ENCODE measurements at regions not wholly inside any gene's neighbourhood (a gene's known extent, or its start where the extent isn't known, plus 50 kb on each side); places are given as distances from the start of the nearest gene placed in this dataset.

DNA sequence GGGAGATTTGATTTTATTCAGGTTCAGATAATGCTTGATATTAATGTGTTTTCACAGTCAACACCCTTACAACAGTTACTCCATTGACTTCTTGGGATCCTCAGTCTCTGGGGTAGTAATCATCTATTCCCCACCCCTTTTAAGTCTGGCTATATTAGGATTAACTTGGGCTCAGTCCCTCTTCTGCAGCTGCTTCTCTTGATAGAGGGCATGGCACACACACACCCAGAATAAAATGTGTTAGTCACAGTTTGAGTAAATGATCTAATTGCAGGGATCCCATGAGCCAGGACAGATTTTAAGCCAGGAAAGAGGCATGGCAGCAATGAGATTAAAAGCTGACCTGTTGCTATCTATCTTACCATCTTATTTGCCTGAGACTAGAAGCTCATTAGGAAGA, 53.7 kb upstream of the VLDLR start:
- H3K4me1 ChIP-seq (ENCODE audit: control insufficient read depth, extremely low read depth, insufficient read depth, low read length): no peaks in the 10 kb centered on the region
- intact Hi-C loops (cut with micrococcal nuclease): no loop called here
- DNase-seq (ENCODE audit: low read depth, low spot score) (no peak), FAIRE-seq (no peak)
- dilution Hi-C loops (cut with MboI; ENCODE audit: extremely low pct_ligation_motif_present, low sequenced_read_pairs): no loop called here
- no peak overlapping the region for H3K9ac ChIP-seq (replicated peaks; ENCODE audit: extremely low read depth, insufficient read depth, low read length)
- H3K27me3 ChIP-seq (ENCODE audit: control insufficient read depth in 2 of 2, insufficient read depth in 2 of 2, low read length in 2 of 2): no peaks in the 10 kb centered on the region
- no peak overlapping the region for H3K4me2 ChIP-seq (ENCODE audit: insufficient read depth, low read length)
- no peak overlapping the region for H3K27ac ChIP-seq (ENCODE audit: insufficient read depth, low read depth, low read length)
- TF ChIP-seq GATA2 (IDR thresholded peaks at IDR 0.05; ENCODE audit: insufficient read depth, insufficient read length, low read depth, low read length) (no peak), JUN (IDR thresholded peaks at IDR 0.05; ENCODE audit: borderline replicate concordance, insufficient read depth, insufficient read length, low read depth) (no peak)
- no peaks in the 10 kb centered on the region for H3K79me2 ChIP-seq (ENCODE audit: control insufficient read depth, insufficient read depth, low read length)
- no TSS peak for BruUV-seq (replicated peaks)
- ChIA-PET POLR2A (no interaction called here), CTCF (no interaction called here)
- H4K20me1 ChIP-seq (replicated peaks; ENCODE audit: control insufficient read depth, extremely low read depth, insufficient read depth, low read length): no peaks in the 10 kb centered on the region
- H3K4me3 ChIP-seq (replicated peaks in 1 of 3; ENCODE audit: insufficient read depth in 1 of 3, low read depth in 1 of 3, low read length in 3 of 3): no peak overlapping the region
- H3K36me3 ChIP-seq (ENCODE audit: control insufficient read depth in 2 of 2, extremely low read depth in 1 of 2, insufficient read depth in 2 of 2, low read length in 2 of 2): no peaks in the 10 kb centered on the region
- H3K9me3 ChIP-seq (replicated peaks; ENCODE audit: control insufficient read depth, insufficient read depth, low read length): no peaks in the 10 kb centered on the region
- no peaks in the 10 kb centered on the region for H3K9me1 ChIP-seq (replicated peaks; ENCODE audit: control insufficient read depth, extremely low read depth, insufficient read depth, low read length)
- no peak overlapping the region for H2AFZ ChIP-seq (ENCODE audit: low read depth, low read length)

DNA sequence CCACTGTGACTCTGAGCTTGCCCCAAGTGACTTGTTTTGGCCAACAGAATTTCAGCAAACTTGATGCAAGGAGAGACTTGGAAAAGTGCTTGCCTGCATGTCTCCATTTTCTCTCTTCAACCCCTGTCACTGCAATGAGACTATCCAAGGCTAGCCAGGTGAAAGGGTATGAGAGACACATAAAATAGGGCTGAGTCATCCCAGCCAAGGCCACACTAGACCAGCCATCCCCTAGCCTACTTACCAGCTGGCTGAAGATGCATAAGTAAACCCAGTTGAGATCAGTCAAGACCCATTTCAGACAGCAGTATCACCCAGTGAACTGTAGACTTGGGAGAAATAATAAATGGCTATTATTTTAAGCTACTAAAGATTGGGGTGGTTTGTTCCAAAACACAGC, 52.9 kb upstream of the VLDLR start:
- H3K4me3 ChIP-seq (replicated peaks in 1 of 3; ENCODE audit: insufficient read depth in 1 of 3, low read depth in 1 of 3, low read length in 3 of 3): no peak overlapping the region
- H3K4me2 ChIP-seq (ENCODE audit: insufficient read depth, low read length): no peak overlapping the region
- no peaks in the 10 kb centered on the region for H3K9me1 ChIP-seq (replicated peaks; ENCODE audit: control insufficient read depth, extremely low read depth, insufficient read depth, low read length)
- no peaks in the 10 kb centered on the region for H3K79me2 ChIP-seq (ENCODE audit: control insufficient read depth, insufficient read depth, low read length)
- H3K36me3 ChIP-seq (ENCODE audit: control insufficient read depth in 2 of 2, extremely low read depth in 1 of 2, insufficient read depth in 2 of 2, low read length in 2 of 2): no peaks in the 10 kb centered on the region
- FAIRE-seq (no peak), DNase-seq (ENCODE audit: low read depth, low spot score) (no peak)
- POLR2A ChIA-PET: no interaction called here
- no TSS peak for BruUV-seq (replicated peaks)
- no peak for TF ChIP-seq EZH2 (IDR thresholded peaks at IDR 0.05; ENCODE audit: borderline replicate concordance, low read depth, low read length, severe bottlenecking)
- no peak for TF ChIP-seq POLR2AphosphoS5 (IDR thresholded peaks at IDR 0.05; ENCODE audit: insufficient read depth, low read depth, low read length)
- no peak for TF ChIP-seq POLR2A (IDR thresholded peaks at IDR 0.05; ENCODE audit: low read depth, low read length)
- TF ChIP-seq, protein P1, sequence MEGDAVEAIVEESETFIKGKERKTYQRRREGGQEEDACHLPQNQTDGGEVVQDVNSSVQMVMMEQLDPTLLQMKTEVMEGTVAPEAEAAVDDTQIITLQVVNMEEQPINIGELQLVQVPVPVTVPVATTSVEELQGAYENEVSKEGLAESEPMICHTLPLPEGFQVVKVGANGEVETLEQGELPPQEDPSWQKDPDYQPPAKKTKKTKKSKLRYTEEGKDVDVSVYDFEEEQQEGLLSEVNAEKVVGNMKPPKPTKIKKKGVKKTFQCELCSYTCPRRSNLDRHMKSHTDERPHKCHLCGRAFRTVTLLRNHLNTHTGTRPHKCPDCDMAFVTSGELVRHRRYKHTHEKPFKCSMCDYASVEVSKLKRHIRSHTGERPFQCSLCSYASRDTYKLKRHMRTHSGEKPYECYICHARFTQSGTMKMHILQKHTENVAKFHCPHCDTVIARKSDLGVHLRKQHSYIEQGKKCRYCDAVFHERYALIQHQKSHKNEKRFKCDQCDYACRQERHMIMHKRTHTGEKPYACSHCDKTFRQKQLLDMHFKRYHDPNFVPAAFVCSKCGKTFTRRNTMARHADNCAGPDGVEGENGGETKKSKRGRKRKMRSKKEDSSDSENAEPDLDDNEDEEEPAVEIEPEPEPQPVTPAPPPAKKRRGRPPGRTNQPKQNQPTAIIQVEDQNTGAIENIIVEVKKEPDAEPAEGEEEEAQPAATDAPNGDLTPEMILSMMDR (IDR thresholded peaks at IDR 0.05; ENCODE audit: extremely low read depth in 1 of 2, insufficient read depth in 1 of 2, low read depth in 1 of 2, low read length in 2 of 2): no peak
- TF ChIP-seq, protein P2, sequence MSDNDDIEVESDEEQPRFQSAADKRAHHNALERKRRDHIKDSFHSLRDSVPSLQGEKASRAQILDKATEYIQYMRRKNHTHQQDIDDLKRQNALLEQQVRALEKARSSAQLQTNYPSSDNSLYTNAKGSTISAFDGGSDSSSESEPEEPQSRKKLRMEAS (IDR thresholded peaks at IDR 0.05; ENCODE audit: insufficient read depth, insufficient read length): no peak
- no peak for TF ChIP-seq GATA2 (IDR thresholded peaks at IDR 0.05; ENCODE audit: insufficient read depth, insufficient read length, low read depth, low read length)
- TF ChIP-seq MYC (IDR thresholded peaks at IDR 0.05; ENCODE audit: low read depth, low read length): no peak
- no peak for TF ChIP-seq FOS (IDR thresholded peaks at IDR 0.05; ENCODE audit: borderline replicate concordance, insufficient read depth, low read length)
- no peak for TF ChIP-seq JUN (IDR thresholded peaks at IDR 0.05; ENCODE audit: borderline replicate concordance, insufficient read depth, insufficient read length, low read depth)
- no peaks in the 10 kb centered on the region for H3K9me3 ChIP-seq (replicated peaks; ENCODE audit: control insufficient read depth, insufficient read depth, low read length)
- no peaks in the 10 kb centered on the region for H4K20me1 ChIP-seq (replicated peaks; ENCODE audit: control insufficient read depth, extremely low read depth, insufficient read depth, low read length)
- no peak overlapping the region for H3K27ac ChIP-seq (ENCODE audit: insufficient read depth, low read depth, low read length)
- no peak overlapping the region for H3K9ac ChIP-seq (replicated peaks; ENCODE audit: extremely low read depth, insufficient read depth, low read length)
- no peak overlapping the region for H2AFZ ChIP-seq (ENCODE audit: low read depth, low read length)
- dilution Hi-C loops (cut with MboI; ENCODE audit: extremely low pct_ligation_motif_present, low sequenced_read_pairs) (no loop called here), intact Hi-C loops (cut with micrococcal nuclease) (no loop called here)
- CTCF ChIA-PET: no interaction called here
- H3K4me1 ChIP-seq (ENCODE audit: control insufficient read depth, extremely low read depth, insufficient read depth, low read length): no peaks in the 10 kb centered on the region
- no peaks in the 10 kb centered on the region for H3K27me3 ChIP-seq (ENCODE audit: control insufficient read depth in 2 of 2, insufficient read depth in 2 of 2, low read length in 2 of 2)
